Astrocyte (in vitro differentiated cells and primary cell): ENCODE measurements at regions not wholly inside any gene's neighbourhood (a gene's known extent, or its start where the extent isn't known, plus 50 kb on each side); places are given as distances from the start of the nearest gene placed in this dataset.

Experiments
- CTCF ChIP-seq: IDR thresholded peaks from 2 replicates; pipeline ENCODE4 v1.5.1; 2011; ENCODE audit warnings: low read depth, mild to moderate bottlenecking, inconsistent platforms, low read length, moderate library complexity; ENCODE audit not compliant: insufficient read depth
- EZH2 ChIP-seq: IDR thresholded peaks from 2 replicates; pipeline ENCODE4 v1.6.1; 2012; ENCODE audit warnings: mild to moderate bottlenecking, low read length, inconsistent platforms; ENCODE audit not compliant: insufficient read depth

- no peak for TF ChIP-seq CTCF
- no peak for TF ChIP-seq EZH2
These were observed 254.3 kb downstream of the LMBRD1 start for GRCh38 chr6:69542494-69542893.
